ENCODE measurements at regions not wholly inside any gene's neighbourhood (a gene's known extent, or its start where the extent isn't known, plus 50 kb on each side); places are given as distances from the start of the nearest gene placed in this dataset.
"Not testable (repeated sequence)": the region's sequence is repeated elsewhere in the genome, so short reads cannot be mapped to it uniquely, and the experiment has no call there.

GRCh38 chr21:27953340-27954045 lies 986.6 kb upstream of the ADAMTS5 start:
- DNase-seq, result no peak
- H4K20me1 ChIP-seq (ENCODE audit: insufficient read depth), result no peaks in the 10 kb centered on the region

GRCh38 chr21:27949093-27949492 lies 982.2 kb upstream of the ADAMTS5 start:
- H2AFZ ChIP-seq; H3K79me2 ChIP-seq (ENCODE audit: insufficient read depth); in situ Hi-C loops (cut with MboI); H3K4me2 ChIP-seq (ENCODE audit: unreplicated experiment); H3K9me2 ChIP-seq (ENCODE audit: insufficient read depth); H3K27me3 ChIP-seq (replicated peaks; ENCODE audit: insufficient read depth); H3K9ac ChIP-seq; H3F3A ChIP-seq (ENCODE audit: insufficient read depth); H3K4me3 ChIP-seq; H3K27ac ChIP-seq; H4K20me1 ChIP-seq (ENCODE audit: insufficient read depth); DNase-seq; H3K4me1 ChIP-seq (ENCODE audit: insufficient read depth); H3K9me3 ChIP-seq (ENCODE audit: low read depth); H3K36me3 ChIP-seq (ENCODE audit: low read depth): not testable (repeated sequence)
- 91% methylated on average over 5 of the region's 5 CpGs for WGBS, 2 experiments (ENCODE audit: low coverage in 1 of 2, low lambda C conversion rate in 2 of 2, missing lambda C conversion rate in 2 of 2)

More at GRCh38 chr21:27953340-27954045, 986.6 kb upstream of the ADAMTS5 start:
- Histone ChIP-seq H3K36me3 (ENCODE audit: low read depth) (no peaks in the 10 kb centered on the region), H3K4me1 (ENCODE audit: insufficient read depth) (no peaks in the 10 kb centered on the region), H3F3A (ENCODE audit: insufficient read depth) (no peaks in the 10 kb centered on the region), H3K9ac (no peak overlapping the region), H3K9me2 (ENCODE audit: insufficient read depth) (no peaks in the 10 kb centered on the region), H3K27me3 (replicated peaks; ENCODE audit: insufficient read depth) (no peaks in the 10 kb centered on the region), H3K4me3 (no peak overlapping the region), H3K4me2 (ENCODE audit: unreplicated experiment) (no peak overlapping the region), H3K27ac (no peak overlapping the region), H2AFZ (no peak overlapping the region), H3K9me3 (ENCODE audit: low read depth) (no peaks in the 10 kb centered on the region), H3K79me2 (ENCODE audit: insufficient read depth) (no peaks in the 10 kb centered on the region)
- TF ChIP-seq EZH2 (IDR thresholded peaks at IDR 0.05; ENCODE audit: insufficient read depth, poor library complexity, severe bottlenecking) (no peak), EZH2phosphoT487 (IDR thresholded peaks at IDR 0.05; ENCODE audit: insufficient read depth, low read depth) (no peak)
- in situ Hi-C loops (cut with MboI), result no loop called here
- 96 to 98% methylated on average over 4 of the region's 4 CpGs for WGBS, 2 experiments (ENCODE audit: low coverage in 1 of 2, low lambda C conversion rate in 2 of 2, missing lambda C conversion rate in 2 of 2)

GRCh38 chr21:27930108-27930767 lies 963.4 kb upstream of the ADAMTS5 start:
- H3K27ac ChIP-seq; in situ Hi-C loops (cut with MboI); H3K4me3 ChIP-seq; H2AFZ ChIP-seq; H3K9me3 ChIP-seq (ENCODE audit: low read depth); H3K4me2 ChIP-seq (ENCODE audit: unreplicated experiment); H3K79me2 ChIP-seq (ENCODE audit: insufficient read depth); H4K20me1 ChIP-seq (ENCODE audit: insufficient read depth); H3K27me3 ChIP-seq (replicated peaks; ENCODE audit: insufficient read depth); H3K9me2 ChIP-seq (ENCODE audit: insufficient read depth); DNase-seq; H3K9ac ChIP-seq; H3K36me3 ChIP-seq (ENCODE audit: low read depth): not testable (repeated sequence)
- Histone ChIP-seq H3K4me1 (ENCODE audit: insufficient read depth) (peaks cover 24% of the 10 kb centered on the region), H3F3A (ENCODE audit: insufficient read depth) (peaks cover 20% of the 10 kb centered on the region)
- 72% methylated on average over 1 of the region's 1 CpG; no CpG with 5 or more reads in 1 of the 2 experiments for WGBS, 2 experiments (ENCODE audit: low coverage in 1 of 2, low lambda C conversion rate in 2 of 2, missing lambda C conversion rate in 2 of 2)

GRCh38 chr21:27929179-27929578 lies 962.3 kb upstream of the ADAMTS5 start:
- H2AFZ ChIP-seq; in situ Hi-C loops (cut with MboI); H4K20me1 ChIP-seq (ENCODE audit: insufficient read depth); H3K79me2 ChIP-seq (ENCODE audit: insufficient read depth); H3K27me3 ChIP-seq (replicated peaks; ENCODE audit: insufficient read depth); H3K9me3 ChIP-seq (ENCODE audit: low read depth); H3K9me2 ChIP-seq (ENCODE audit: insufficient read depth); H3K9ac ChIP-seq; H3K36me3 ChIP-seq (ENCODE audit: low read depth): not testable (repeated sequence)
- Histone ChIP-seq H3K4me3 (peak overlapping the region; percentile 61), H3K4me2 (ENCODE audit: unreplicated experiment) (peak overlapping the region; percentile 94), H3K27ac (peak overlapping the region; percentile 57), H3F3A (ENCODE audit: insufficient read depth) (peaks cover 20% of the 10 kb centered on the region), H3K4me1 (ENCODE audit: insufficient read depth) (peaks cover 24% of the 10 kb centered on the region)
- WGBS, 2 experiments (ENCODE audit: low coverage in 1 of 2, low lambda C conversion rate in 2 of 2, missing lambda C conversion rate in 2 of 2), result 4% methylated on average over 4 of the region's 4 CpGs
- DNase-seq, result peak; percentile 72

- H4K20me1 ChIP-seq (ENCODE audit: insufficient read depth); H3K9me3 ChIP-seq (ENCODE audit: low read depth); H3K27me3 ChIP-seq (replicated peaks; ENCODE audit: insufficient read depth); H3K79me2 ChIP-seq (ENCODE audit: insufficient read depth); H2AFZ ChIP-seq; H3K9me2 ChIP-seq (ENCODE audit: insufficient read depth); in situ Hi-C loops (cut with MboI); H3K9ac ChIP-seq; H3K36me3 ChIP-seq (ENCODE audit: low read depth): not testable (repeated sequence)
- Histone ChIP-seq H3K27ac (peak overlapping the region; percentile 57), H3K4me2 (ENCODE audit: unreplicated experiment) (peak overlapping the region; percentile 94), H3K4me3 (peak overlapping the region; percentile 61), H3K4me1 (ENCODE audit: insufficient read depth) (peaks cover 24% of the 10 kb centered on the region), H3F3A (ENCODE audit: insufficient read depth) (peaks cover 20% of the 10 kb centered on the region)
- 5% methylated on average over 3 of the region's 3 CpGs for WGBS, 2 experiments (ENCODE audit: low coverage in 1 of 2, low lambda C conversion rate in 2 of 2, missing lambda C conversion rate in 2 of 2)
- DNase-seq, result peak; percentile 87
These were observed 961.7 kb upstream of the ADAMTS5 start for GRCh38 chr21:27928534-27929115.

- DNase-seq, result peak; percentile 0
- H3K9ac ChIP-seq; H3K79me2 ChIP-seq (ENCODE audit: insufficient read depth); in situ Hi-C loops (cut with MboI); H3K9me2 ChIP-seq (ENCODE audit: insufficient read depth); H3K27me3 ChIP-seq (replicated peaks; ENCODE audit: insufficient read depth); H3K27ac ChIP-seq; H4K20me1 ChIP-seq (ENCODE audit: insufficient read depth); H3F3A ChIP-seq (ENCODE audit: insufficient read depth); H3K36me3 ChIP-seq (ENCODE audit: low read depth); H3K4me2 ChIP-seq (ENCODE audit: unreplicated experiment); H3K9me3 ChIP-seq (ENCODE audit: low read depth); H3K4me1 ChIP-seq (ENCODE audit: insufficient read depth); H3K4me3 ChIP-seq; H2AFZ ChIP-seq: not testable (repeated sequence)
- WGBS, 2 experiments (ENCODE audit: low coverage in 1 of 2, low lambda C conversion rate in 2 of 2, missing lambda C conversion rate in 2 of 2), result 57 to 82% methylated on average over 1 of the region's 1 CpG
These were observed 954.5 kb upstream of the ADAMTS5 start for GRCh38 chr21:27921421-27921820.

GRCh38 chr21:27917966-27918365 lies 951.1 kb upstream of the ADAMTS5 start:
- H3K4me3 ChIP-seq; DNase-seq; H4K20me1 ChIP-seq (ENCODE audit: insufficient read depth); H3K79me2 ChIP-seq (ENCODE audit: insufficient read depth); in situ Hi-C loops (cut with MboI); H3F3A ChIP-seq (ENCODE audit: insufficient read depth); H3K27ac ChIP-seq; H3K9me3 ChIP-seq (ENCODE audit: low read depth); H3K36me3 ChIP-seq (ENCODE audit: low read depth); H3K9me2 ChIP-seq (ENCODE audit: insufficient read depth); H3K4me2 ChIP-seq (ENCODE audit: unreplicated experiment); H3K9ac ChIP-seq; H3K4me1 ChIP-seq (ENCODE audit: insufficient read depth); H3K27me3 ChIP-seq (replicated peaks; ENCODE audit: insufficient read depth); H2AFZ ChIP-seq: not testable (repeated sequence)

All from GM23248 (cell line).